Posterior vena cava (tissue), 2 donors: ENCODE measurements at regions not wholly inside any gene's neighbourhood (a gene's known extent, or its start where the extent isn't known, plus 50 kb on each side); places are given as distances from the start of the nearest gene placed in this dataset.

Experiments
- DNase-seq: peaks from one replicate; pipeline ENCODE4 v3.0.0-alpha.2; 2020; ENCODE audit warnings: low spot score
- intact Hi-C, 2 donors: fragments of 100-400 bp; cut with DNase I; formaldehyde crosslinking; loops; one replicate each; pipeline versions ENCODE4 v1.14.1 to v1.14.2; 2022 to 2023
- donor health status: DM: yes; HTN: yes; CAD: no.
- donor health status: DM: yes; HTN: yes; CAD: no.

- intact Hi-C loops, result no loop called here
- DNase-seq, result no peak
Observed at GRCh38 chr6:44062771-44063560, 64.3 kb downstream of the MRPL14 start.

GRCh38 chr6:44062105-44062770 is 65.0 kb downstream of the MRPL14 start:
- intact Hi-C loops, result no loop called here
- no peak for DNase-seq

- DNase-seq, result no peak
- intact Hi-C loops, result no loop called here
Observed at GRCh38 chr6:44061375-44062104, 65.7 kb downstream of the MRPL14 start.

GRCh38 chr6:44060612-44061374 is 66.5 kb downstream of the MRPL14 start:
- DNase-seq, result no peak
- intact Hi-C loops, result no loop called here

- DNase-seq, result no peak
- intact Hi-C loops, result loop anchor here in 1 of 2 donors (5.0 kb wide), 1 partner anchor 57 kb away; no protein-coding TSS in a partner anchor
Observed at GRCh38 chr6:44059359-44060346, 67.6 kb downstream of the MRPL14 start.

- intact Hi-C loops, result loop anchor here in 1 of 2 donors (5.0 kb wide), 1 partner anchor 56 kb away; no protein-coding TSS in a partner anchor
- DNase-seq, result peak; percentile 97
Observed at GRCh38 chr6:44058617-44059358, 68.5 kb downstream of the MRPL14 start.

GRCh38 chr6:44057931-44058616 is 69.2 kb downstream of the MRPL14 start:
- intact Hi-C loops, result loop anchor here in 1 of 2 donors (5.0 kb wide), 1 partner anchor 56 kb away; no protein-coding TSS in a partner anchor
- no peak for DNase-seq

- no peak for DNase-seq
- intact Hi-C loops, result loop anchor here in 1 of 2 donors (5.0 kb wide), 1 partner anchor 55 kb away; no protein-coding TSS in a partner anchor
Observed at GRCh38 chr6:44057238-44057930, 69.9 kb downstream of the MRPL14 start.

- intact Hi-C loops, result loop anchor here in 1 of 2 donors (5.0 kb wide), 1 partner anchor 54 kb away; no protein-coding TSS in a partner anchor
- peak; percentile 90 for DNase-seq
Observed at GRCh38 chr6:44056392-44057237, 70.6 kb downstream of the MRPL14 start.

GRCh38 chr6:44054721-44055559 is 72.3 kb downstream of the MRPL14 start:
- DNase-seq, result no peak
- intact Hi-C loops, result loop anchor here in 1 of 2 donors (1.0 to 5.0 kb wide), 2 partner anchors 31 to 53 kb away; no protein-coding TSS in a partner anchor

- intact Hi-C loops, result loop anchor here in 1 of 2 donors (1.0 kb wide), 1 partner anchor 32 kb away; no protein-coding TSS in a partner anchor
- no peak for DNase-seq
Observed at GRCh38 chr6:44053760-44054556, 73.3 kb downstream of the MRPL14 start.

- no peak for DNase-seq
- intact Hi-C loops, result no loop called here
Observed at GRCh38 chr6:44053106-44053756, 74.0 kb downstream of the MRPL14 start.
